GM21360 (cell line): ENCODE measurements at regions not wholly inside any gene's neighbourhood (a gene's known extent, or its start where the extent isn't known, plus 50 kb on each side); places are given as distances from the start of the nearest gene placed in this dataset.
A peak's percentile ranks its signal among the peaks of the same experiment; 100 is the strongest.
"Not testable (repeated sequence)": the region's sequence is repeated elsewhere in the genome, so short reads cannot be mapped to it uniquely, and the experiment has no call there.

Experiments used
- ATAC-seq: cut with Tn5 transposase; IDR thresholded peaks from one replicate; pipeline ENCODE4 v1.9.1; 2021; ENCODE audit warnings: mild to moderate bottlenecking, moderate library complexity; ENCODE audit not compliant: unreplicated experiment

DNA sequence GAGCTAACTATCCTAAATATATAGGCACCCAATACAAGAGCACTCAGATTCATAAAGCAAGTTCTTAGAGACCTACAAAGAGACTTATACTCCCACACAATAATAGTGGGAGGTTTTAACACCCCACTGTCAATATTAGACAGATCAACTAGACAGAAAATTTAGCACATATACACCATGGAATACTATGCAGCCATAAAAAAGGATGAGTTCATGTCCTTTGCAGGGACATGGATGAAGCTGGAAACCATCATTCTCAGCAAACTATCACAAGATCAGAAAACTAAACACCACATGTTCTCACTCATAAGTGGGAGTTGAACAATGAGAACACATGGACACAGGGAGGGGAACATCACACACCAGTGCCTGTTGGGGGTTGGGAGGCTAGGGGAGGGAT is 358.9 kb upstream of the KCND2 start:
- not testable (repeated sequence) for ATAC-seq

DNA sequence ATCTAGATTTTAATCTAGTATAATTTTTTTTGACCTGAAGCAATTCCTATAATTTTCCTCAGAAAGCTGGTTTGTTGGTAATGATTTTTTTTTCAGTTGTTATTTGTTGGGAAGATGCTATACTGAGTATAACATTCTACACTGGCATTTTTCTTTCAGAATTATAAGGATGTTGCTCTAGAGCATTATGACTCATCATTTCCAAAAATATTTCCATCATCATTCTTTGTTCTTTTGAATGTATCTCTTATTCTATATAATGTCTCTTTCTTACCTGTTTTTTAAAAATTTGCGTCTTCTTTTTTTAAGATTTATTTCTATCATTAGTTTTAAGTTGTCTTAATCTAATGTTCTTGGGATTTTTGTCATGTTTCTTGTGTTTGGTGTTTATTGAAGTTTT is 356.5 kb upstream of the KCND2 start:
- no peak for ATAC-seq

DNA sequence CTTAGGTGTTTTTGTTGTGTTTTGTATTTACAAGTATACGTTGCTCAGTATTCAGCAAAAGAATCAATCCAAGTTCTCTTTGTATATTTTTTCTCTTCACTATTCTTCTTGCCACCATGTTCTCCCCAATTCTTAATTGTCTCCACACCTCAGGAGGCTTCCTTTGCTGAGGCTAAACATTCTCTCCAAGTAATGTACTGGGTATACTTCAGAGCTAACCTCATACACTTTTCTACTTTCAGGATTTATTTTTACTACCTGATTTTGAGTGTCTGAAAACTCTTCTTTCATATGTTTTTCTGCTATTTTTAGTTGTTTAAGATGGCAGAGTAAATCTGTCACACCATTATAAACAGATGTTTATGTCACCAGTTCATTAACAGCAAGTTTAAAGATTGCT is 354.8 kb upstream of the KCND2 start:
- ATAC-seq: no peak

- no peak for ATAC-seq
Observed at GRCh38 chr7:119919986-119920385, 353.0 kb upstream of the KCND2 start.

GRCh38 chr7:119925581-119926289 is 347.2 kb upstream of the KCND2 start:
- ATAC-seq: no peak

GRCh38 chr7:119929891-119930290 is 343.1 kb upstream of the KCND2 start:
- ATAC-seq: no peak

- ATAC-seq: no peak
Observed at GRCh38 chr7:119931230-119931824, 341.6 kb upstream of the KCND2 start.

- peak; percentile 88 for ATAC-seq
Observed at GRCh38 chr7:119935418-119936025, 337.5 kb upstream of the KCND2 start.

GRCh38 chr7:119936836-119937235 is 336.1 kb upstream of the KCND2 start:
- ATAC-seq: no peak

DNA sequence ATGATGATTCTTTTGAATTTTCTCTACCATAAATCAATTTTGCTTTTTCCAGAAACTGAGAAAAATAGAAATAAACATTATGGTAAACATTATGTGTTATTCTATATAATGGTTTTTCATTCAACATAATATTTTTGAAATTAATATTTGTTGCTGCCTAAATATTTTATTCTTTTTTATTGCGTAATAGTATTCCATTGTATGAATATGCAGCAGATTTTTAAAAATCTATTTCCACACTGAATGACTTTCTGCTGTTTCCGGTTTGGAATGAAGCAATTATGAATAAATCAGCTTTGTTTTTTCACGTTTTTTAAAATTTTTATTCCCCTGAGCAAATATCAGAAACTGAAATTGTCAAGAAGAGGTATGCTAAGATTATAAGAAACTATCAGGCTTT is 335.2 kb upstream of the KCND2 start:
- ATAC-seq: no peak

GRCh38 chr7:119943942-119944600 is 328.9 kb upstream of the KCND2 start:
- ATAC-seq: no peak

GRCh38 chr7:119944601-119944972 is 328.4 kb upstream of the KCND2 start:
- no peak for ATAC-seq

DNA sequence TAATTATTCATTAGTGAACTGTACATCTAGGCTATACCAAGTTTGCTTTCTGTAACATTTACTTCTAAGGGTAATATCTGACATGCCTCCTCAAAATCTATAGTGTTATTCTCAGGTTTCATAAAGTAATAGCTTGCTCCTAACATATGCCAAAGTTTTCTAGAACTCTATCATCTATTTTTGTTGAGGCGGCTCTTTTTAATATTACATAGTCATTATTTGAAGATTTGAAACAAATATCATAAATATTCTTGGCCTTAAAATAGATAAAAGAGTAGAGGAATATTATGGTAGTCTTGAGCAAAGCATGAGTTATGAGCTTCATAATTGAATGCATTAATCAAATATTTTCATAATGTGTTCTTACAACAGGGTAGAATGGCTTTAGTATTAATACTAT is 327.2 kb upstream of the KCND2 start:
- ATAC-seq: no peak

DNA sequence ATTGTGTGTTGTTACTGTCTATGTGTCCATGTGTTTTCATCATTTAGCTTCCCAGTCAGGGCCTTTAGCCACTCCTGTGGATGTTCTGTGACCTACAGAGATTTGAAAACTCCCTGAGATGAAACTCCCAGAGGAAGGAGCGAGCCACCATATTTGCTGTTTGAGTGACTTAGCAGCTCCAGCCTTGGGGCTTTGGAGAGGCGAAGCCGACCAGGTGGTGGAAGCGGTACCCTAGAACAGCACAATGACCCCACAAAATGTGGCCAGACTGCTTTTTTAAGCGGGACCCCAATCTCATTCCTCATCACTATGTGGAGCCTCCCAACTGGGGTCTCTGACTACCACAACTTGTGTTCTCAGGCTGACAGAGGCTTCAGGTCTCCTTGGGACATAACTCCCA is 323.9 kb upstream of the KCND2 start:
- no peak for ATAC-seq

GRCh38 chr7:119950390-119951041 is 322.5 kb upstream of the KCND2 start:
- ATAC-seq: not testable (repeated sequence)

GRCh38 chr7:119951614-119952013 is 321.4 kb upstream of the KCND2 start:
- ATAC-seq: not testable (repeated sequence)

GRCh38 chr7:119957335-119957734 is 315.6 kb upstream of the KCND2 start:
- no peak for ATAC-seq

GRCh38 chr7:119959811-119960210 is 313.2 kb upstream of the KCND2 start:
- ATAC-seq: no peak

DNA sequence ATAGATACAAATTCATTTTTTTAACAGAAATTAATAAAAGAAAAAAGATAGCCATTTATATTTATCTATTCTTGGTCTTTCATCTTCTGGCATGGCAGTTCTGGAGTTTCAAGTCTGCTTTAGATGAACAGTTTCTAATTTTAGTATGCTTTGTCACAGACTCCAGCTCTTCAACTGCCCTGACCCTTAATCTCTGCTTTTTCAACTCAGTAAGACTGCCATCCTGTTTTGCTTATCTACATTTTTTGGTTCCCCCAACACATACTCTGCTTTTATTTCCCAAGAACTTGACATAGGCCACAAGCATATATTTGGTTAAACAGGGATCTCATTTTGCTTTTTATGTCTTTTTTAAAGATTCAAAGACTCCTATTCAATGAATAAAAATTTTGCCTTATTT is 309.3 kb upstream of the KCND2 start:
- no peak for ATAC-seq

- ATAC-seq: no peak
Observed at GRCh38 chr7:119964065-119964464, 308.9 kb upstream of the KCND2 start.

GRCh38 chr7:119964788-119965542 is 308.0 kb upstream of the KCND2 start:
- no peak for ATAC-seq
